Nephron progenitor cell (in vitro differentiated cells): ENCODE measurements at regions not wholly inside any gene's neighbourhood (a gene's known extent, or its start where the extent isn't known, plus 50 kb on each side); places are given as distances from the start of the nearest gene placed in this dataset.
A peak's percentile ranks its signal among the peaks of the same experiment; 100 is the strongest.
"Not testable (repeated sequence)": the region's sequence is repeated elsewhere in the genome, so short reads cannot be mapped to it uniquely, and the experiment has no call there.

Source experiments
- DNase-seq: peaks from one replicate; pipeline ENCODE4 v3.0.0; 2021
- H3K27ac Mint-ChIP-seq: 2 replicates; pipeline ENCODE4 v1.8.0; 2021; ENCODE audit warnings: mild to moderate bottlenecking, moderate library complexity, mixed read lengths
- H3K27me3 Mint-ChIP-seq: 2 replicates; pipeline ENCODE4 v1.8.0; 2021; ENCODE audit warnings: mild to moderate bottlenecking, low read depth, mixed read lengths; ENCODE audit not compliant: poor library complexity
- H3K36me3 Mint-ChIP-seq: 2 replicates; pipeline ENCODE4 v1.8.0; 2021; ENCODE audit warnings: low read depth, mixed read lengths
- H3K4me1 Mint-ChIP-seq: 2 replicates; pipeline ENCODE4 v1.8.0; 2021; ENCODE audit warnings: mixed read lengths
- H3K4me3 Mint-ChIP-seq: 2 replicates; pipeline ENCODE4 v1.8.0; 2021; ENCODE audit warnings: mild to moderate bottlenecking, moderate library complexity, mixed read lengths
- H3K9me3 Mint-ChIP-seq: 2 replicates; pipeline ENCODE4 v1.8.0; 2021; ENCODE audit warnings: mild to moderate bottlenecking, moderate library complexity, mixed read lengths
- TF ChIP-seq, protein P1 (sequence below): fragments of 200-600 bp; sonication (generic); IDR thresholded peaks from 2 replicates; pipeline ENCODE4 v1.5.0; 2021; ENCODE audit warnings: antibody characterized with exemption

- not testable (repeated sequence) for H3K27ac Mint-ChIP-seq, DNase-seq, H3K4me3 Mint-ChIP-seq, H3K36me3 Mint-ChIP-seq
- H3K27me3 Mint-ChIP-seq: peaks cover 14% of the 10 kb centered on the region
- peaks cover 19% of the 10 kb centered on the region for H3K9me3 Mint-ChIP-seq
- peaks cover 31% of the 10 kb centered on the region for H3K4me1 Mint-ChIP-seq
Observed at GRCh38 chr10:11403646-11404045, 207.8 kb downstream of the USP6NL start.

DNA sequence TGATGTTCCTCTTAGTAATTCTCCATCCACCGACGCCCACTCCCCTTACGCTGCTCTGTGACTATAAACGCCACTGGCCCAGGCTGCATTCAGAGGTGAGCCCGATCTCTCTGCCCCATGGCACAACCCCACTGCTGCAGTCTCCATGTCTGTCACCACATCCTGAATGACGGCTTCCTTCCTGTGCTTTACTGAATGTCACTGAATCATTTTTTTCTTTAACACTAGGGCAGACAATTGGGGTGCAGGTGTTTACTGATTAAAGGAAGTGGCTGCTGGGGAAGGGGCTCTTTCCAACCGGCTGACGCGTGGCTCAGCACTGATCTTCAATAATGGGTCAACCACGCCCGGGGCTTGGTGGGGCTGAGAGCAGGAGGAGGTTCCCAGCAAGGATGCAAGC lies 208.3 kb downstream of the USP6NL start:
- Mint-ChIP-seq H3K27me3 (peaks cover 14% of the 10 kb centered on the region), H3K36me3 (no peaks in the 10 kb centered on the region), H3K4me1 (peaks cover 35% of the 10 kb centered on the region), H3K27ac (no peak overlapping the region), H3K9me3 (peaks cover 19% of the 10 kb centered on the region), H3K4me3 (no peak overlapping the region)
- TF ChIP-seq, protein P1, sequence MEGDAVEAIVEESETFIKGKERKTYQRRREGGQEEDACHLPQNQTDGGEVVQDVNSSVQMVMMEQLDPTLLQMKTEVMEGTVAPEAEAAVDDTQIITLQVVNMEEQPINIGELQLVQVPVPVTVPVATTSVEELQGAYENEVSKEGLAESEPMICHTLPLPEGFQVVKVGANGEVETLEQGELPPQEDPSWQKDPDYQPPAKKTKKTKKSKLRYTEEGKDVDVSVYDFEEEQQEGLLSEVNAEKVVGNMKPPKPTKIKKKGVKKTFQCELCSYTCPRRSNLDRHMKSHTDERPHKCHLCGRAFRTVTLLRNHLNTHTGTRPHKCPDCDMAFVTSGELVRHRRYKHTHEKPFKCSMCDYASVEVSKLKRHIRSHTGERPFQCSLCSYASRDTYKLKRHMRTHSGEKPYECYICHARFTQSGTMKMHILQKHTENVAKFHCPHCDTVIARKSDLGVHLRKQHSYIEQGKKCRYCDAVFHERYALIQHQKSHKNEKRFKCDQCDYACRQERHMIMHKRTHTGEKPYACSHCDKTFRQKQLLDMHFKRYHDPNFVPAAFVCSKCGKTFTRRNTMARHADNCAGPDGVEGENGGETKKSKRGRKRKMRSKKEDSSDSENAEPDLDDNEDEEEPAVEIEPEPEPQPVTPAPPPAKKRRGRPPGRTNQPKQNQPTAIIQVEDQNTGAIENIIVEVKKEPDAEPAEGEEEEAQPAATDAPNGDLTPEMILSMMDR: no peak
- DNase-seq: no peak

DNA sequence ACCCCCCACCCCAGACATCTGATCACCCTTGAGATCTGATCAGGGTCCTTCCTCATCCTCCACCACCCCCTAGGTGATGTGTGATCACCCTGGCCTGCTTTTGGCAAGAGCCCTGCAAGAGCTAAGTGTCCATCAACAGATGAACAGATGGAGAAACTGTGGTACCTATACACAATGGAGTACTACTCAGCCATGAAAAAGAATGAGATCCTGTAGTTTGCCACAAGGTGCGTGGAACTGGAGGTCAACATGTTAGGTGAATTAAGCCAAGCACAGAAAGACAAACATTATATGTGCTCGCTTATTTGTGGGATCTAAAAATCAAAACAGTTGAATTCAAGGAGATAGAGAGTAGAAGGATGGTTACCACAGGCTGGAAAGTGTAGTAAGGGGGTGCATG lies 209.1 kb downstream of the USP6NL start:
- Mint-ChIP-seq H3K27me3 (peaks cover 8% of the 10 kb centered on the region), H3K27ac (no peak overlapping the region), H3K9me3 (peaks cover 16% of the 10 kb centered on the region), H3K4me3 (no peak overlapping the region), H3K4me1 (peaks cover 35% of the 10 kb centered on the region), H3K36me3 (no peaks in the 10 kb centered on the region)
- DNase-seq: no peak
- TF ChIP-seq, protein P1: no peak

GRCh38 chr10:11401264-11402235 lies 209.9 kb downstream of the USP6NL start:
- no peaks in the 10 kb centered on the region for H3K36me3 Mint-ChIP-seq
- peak overlapping the region; percentile 49 for H3K27ac Mint-ChIP-seq
- peaks cover 11% of the 10 kb centered on the region for H3K9me3 Mint-ChIP-seq
- H3K27me3 Mint-ChIP-seq: peaks cover 5% of the 10 kb centered on the region
- H3K4me3 Mint-ChIP-seq: no peak overlapping the region
- no peak for DNase-seq
- TF ChIP-seq, protein P1: no peak
- peaks cover 35% of the 10 kb centered on the region for H3K4me1 Mint-ChIP-seq

GRCh38 chr10:11397980-11398580 lies 213.4 kb downstream of the USP6NL start:
- peaks cover 12% of the 10 kb centered on the region for H3K27me3 Mint-ChIP-seq
- H3K4me3 Mint-ChIP-seq: no peak overlapping the region
- H3K4me1 Mint-ChIP-seq: peaks cover 51% of the 10 kb centered on the region
- TF ChIP-seq, protein P1: no peak
- no peak overlapping the region for H3K27ac Mint-ChIP-seq
- DNase-seq: no peak
- peaks cover 13% of the 10 kb centered on the region for H3K9me3 Mint-ChIP-seq
- no peaks in the 10 kb centered on the region for H3K36me3 Mint-ChIP-seq

GRCh38 chr10:11397077-11397965 lies 214.1 kb downstream of the USP6NL start:
- DNase-seq: no peak
- Mint-ChIP-seq H3K4me3 (no peak overlapping the region), H3K36me3 (no peaks in the 10 kb centered on the region), H3K9me3 (peaks cover 12% of the 10 kb centered on the region), H3K27me3 (peaks cover 12% of the 10 kb centered on the region), H3K27ac (peak overlapping the region; percentile 64), H3K4me1 (peaks cover 55% of the 10 kb centered on the region)
- TF ChIP-seq, protein P1: no peak
